DMS114 treated with DMSO at 0.1 percent for 48 hours (cell line): ENCODE measurements at regions not wholly inside any gene's neighbourhood (a gene's known extent, or its start where the extent isn't known, plus 50 kb on each side); places are given as distances from the start of the nearest gene placed in this dataset.

ENCODE experiments used
- DNase-seq: peaks from one replicate; lab custom pipeline; 2025; ENCODE audit not compliant: unreplicated experiment; lab: John Stamatoyannopoulos, UW

- DNase-seq, result no peak
Measured at GRCh38 chr22:49721211-49721763, 106.4 kb downstream of the BRD1 start.

DNA sequence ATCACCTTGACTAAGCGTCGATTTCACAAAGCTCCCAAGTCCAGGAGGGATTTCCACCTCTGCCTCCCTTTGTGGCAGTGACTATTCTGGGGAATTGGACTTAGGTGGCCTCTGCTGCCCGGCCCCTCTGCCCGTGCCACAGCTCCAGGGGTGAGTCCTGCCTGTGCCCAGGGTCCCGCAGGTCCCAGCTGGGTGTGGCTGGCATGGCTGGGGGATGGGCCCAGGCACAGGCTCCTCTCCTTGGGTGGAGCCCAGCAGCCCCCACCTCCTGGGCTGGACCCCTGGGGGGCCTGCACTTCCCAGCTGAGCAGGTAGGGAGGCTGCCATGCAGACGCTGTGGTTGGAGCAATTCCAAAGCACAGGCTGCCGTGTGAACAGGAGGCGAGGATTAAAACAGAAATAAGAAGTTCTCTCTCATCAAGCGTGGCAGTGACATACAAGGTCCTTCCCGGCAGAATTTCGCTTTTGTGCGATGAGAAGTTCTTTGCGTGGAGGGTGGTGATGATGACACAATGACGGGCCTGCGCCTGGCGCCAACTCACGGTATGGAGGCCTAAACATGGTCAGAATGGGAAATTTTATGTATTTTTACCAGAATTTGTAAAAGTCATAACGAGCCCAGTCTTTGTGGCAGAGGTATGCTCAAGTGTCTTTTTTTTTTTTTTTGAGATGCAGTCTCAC lies 107.3 kb downstream of the BRD1 start:
- no peak for DNase-seq

DNA sequence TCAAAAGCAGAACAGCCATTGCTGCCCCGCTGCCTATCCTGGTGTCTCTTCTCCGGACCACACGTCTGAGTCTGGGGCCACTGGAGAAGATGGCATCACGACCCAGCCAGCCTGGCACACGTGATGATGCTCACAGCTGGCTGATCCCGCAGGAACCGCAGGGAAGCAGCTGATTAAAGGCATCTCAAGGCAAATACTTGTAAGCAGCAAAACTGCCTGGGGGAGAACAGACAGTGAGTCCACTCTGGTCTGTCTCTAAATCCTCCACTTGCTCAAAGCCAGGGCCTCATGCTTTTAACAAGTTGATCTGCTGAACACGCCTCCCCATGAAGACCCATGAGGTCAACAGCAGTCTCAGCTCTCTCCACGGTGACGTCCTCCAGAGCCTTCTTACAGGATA lies 108.6 kb downstream of the BRD1 start:
- no peak for DNase-seq

GRCh38 chr22:49718396-49718795 lies 109.3 kb downstream of the BRD1 start:
- no peak for DNase-seq

DNA sequence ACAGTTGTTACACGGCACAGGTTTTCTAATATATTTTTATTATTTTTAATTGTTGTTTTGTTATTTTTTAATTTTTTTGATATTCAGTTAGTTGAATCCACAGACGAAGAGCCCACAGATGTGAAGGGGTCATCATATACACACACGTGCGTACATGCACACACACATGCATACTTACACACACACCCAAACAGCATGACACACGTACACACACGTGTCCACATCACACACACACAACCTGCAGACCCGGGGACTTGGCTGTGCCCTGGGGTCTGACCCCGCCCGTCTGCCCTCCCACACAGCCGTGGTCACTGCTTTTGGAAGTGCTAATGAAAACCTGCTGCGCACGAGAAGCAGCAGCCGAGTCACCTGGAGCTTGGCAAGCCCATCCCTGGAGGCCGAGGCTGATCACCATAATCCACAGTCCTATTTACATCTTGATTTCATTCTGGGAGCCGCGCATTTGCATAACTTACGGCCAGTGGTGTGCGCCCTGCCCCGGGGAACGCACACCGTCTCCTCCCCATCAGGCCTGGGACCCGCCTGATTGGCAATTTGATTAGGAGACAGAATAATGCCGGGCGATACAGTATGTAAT lies 110.3 kb downstream of the BRD1 start:
- no peak for DNase-seq

- DNase-seq, result no peak
Measured at GRCh38 chr22:49716441-49716840, 111.2 kb downstream of the BRD1 start.

DNA sequence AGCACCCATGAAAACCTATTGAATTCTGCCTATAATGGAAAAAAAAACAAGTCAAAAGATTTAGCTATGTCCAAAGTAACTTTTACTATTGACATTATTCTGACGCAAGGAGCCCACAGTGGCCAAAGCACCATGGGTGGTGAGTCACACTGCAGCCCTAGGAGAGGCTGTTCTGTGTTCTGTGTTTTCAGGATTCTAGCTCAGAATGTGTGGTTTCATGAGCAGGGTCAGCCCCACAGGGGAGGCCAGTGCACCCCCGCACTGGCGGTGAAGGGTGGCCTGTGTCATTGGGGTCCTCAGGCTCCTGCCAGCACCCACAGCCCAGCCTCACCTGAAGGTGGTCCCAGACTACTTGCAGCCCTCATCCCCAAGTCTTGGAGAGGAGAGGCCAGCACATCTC lies 112.2 kb downstream of the BRD1 start:
- no peak for DNase-seq

DNA sequence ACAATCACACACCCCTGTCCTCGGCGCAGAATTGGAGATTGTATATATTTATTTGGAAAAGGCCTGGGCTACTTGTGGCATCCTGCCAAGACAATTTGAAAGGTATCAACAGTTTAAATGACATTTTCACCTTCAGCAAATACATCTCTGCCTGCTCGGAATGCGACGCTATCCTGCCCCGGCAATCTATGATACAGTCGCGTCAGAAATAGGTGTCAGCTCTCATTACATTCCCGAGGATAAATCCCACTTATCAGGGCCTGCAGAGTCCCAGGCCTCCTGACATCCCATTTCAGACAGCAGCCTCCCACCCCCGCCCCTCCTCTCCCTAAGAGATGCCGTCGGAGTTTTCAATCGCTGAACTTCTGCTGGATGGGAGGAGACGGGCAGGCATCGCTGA lies 114.7 kb downstream of the BRD1 start:
- no peak for DNase-seq

GRCh38 chr22:49712195-49712791 lies 115.4 kb downstream of the BRD1 start:
- no peak for DNase-seq

DNA sequence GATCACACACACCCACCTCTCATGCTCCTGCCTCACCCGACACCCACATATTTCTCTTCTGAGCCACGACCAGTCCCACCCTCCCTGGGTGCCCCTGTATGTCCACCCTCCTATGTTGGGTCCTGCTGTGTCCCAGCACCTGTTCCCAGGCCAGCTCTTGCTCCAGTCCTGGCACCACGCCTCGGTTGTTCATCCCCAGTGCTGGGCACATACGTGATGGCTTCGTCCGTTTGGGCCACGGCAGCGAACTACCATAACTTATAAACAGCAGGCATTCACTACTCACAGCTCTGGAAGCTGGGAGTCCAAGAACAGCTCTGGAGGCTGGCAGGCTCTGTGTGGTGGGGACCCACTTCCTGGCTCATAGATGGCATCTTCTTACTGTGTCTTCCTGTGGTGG lies 116.9 kb downstream of the BRD1 start:
- no peak for DNase-seq

- no peak for DNase-seq
Measured at GRCh38 chr22:49709464-49709863, 118.2 kb downstream of the BRD1 start.

GRCh38 chr22:49705972-49706352 lies 121.7 kb downstream of the BRD1 start:
- DNase-seq, result no peak

DNA sequence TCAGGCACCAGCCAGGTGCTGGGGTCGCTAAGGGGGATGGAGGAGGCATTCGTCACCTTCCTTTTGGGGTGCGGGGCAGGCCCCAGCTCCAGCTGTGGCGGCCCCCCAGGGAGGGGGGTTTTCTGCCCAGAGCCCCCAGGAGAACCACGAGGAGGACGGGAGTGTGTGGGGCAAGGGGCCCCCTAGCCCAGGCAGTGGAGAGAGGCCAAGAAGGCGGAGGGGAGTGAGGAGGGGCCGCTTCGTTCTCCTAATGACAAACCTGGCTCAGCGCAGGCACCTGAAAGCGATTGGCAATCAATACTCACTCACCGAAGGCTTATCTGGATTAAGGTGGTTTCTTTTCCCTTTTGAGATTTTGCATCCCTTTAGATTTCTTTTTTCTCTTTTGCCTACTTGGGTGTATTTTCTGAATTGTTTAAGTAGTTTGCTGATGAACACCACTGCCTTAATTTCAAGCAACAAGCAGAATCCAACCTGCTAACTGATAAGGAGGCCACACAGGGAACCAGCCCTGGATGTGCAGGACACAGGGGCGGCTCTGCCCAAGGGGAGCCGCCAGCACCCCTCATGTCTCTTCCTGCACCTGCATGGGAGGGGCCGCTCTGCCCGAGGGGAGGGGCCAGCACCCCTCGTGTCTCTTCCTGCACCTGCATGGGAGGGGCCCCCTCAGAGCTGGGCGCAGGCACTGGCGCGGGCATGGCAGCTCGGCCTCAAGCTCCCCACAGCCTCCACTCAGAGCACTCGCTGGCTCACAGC lies 122.3 kb downstream of the BRD1 start:
- no peak for DNase-seq

GRCh38 chr22:49704345-49705215 lies 123.1 kb downstream of the BRD1 start:
- no peak for DNase-seq

- DNase-seq, result no peak
Measured at GRCh38 chr22:49703990-49704344, 123.7 kb downstream of the BRD1 start.

DNA sequence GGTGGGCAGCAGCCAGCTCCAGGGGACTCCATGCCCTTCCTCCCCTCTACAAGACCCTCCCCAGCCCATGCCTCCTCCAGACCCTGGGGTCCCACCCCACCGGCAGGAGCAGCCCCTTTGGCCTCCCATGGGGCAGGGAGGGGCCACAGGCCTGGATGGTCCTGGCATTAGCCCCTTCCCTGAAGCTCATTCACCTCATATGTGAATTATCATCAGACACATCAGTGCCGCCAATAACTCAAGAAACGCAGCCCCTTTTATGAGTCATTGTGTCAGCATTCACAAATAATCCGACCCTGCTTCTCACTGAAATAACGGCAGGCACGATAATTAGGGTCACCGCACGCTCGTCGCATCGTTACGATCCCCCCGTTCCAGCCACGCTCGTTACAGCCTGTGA lies 124.2 kb downstream of the BRD1 start:
- no peak for DNase-seq

DNA sequence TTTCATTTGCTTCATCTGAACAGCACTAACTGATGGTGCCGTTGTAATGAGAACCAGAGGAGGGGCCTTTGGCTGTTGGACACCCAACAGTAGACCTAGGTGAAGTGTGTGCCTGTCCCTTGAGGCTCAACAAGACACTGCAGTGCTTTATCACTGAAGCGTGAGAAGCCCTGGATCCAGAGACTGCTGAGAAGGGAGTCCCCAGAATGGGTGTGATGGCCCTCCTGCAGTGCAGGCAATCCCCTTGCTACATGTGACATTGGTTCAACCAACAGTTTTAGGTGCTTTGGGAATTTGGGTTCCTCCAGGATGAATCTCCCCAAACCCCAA lies 125.6 kb downstream of the BRD1 start:
- no peak for DNase-seq

GRCh38 chr22:49701380-49702067 lies 126.1 kb downstream of the BRD1 start:
- DNase-seq, result no peak

DNA sequence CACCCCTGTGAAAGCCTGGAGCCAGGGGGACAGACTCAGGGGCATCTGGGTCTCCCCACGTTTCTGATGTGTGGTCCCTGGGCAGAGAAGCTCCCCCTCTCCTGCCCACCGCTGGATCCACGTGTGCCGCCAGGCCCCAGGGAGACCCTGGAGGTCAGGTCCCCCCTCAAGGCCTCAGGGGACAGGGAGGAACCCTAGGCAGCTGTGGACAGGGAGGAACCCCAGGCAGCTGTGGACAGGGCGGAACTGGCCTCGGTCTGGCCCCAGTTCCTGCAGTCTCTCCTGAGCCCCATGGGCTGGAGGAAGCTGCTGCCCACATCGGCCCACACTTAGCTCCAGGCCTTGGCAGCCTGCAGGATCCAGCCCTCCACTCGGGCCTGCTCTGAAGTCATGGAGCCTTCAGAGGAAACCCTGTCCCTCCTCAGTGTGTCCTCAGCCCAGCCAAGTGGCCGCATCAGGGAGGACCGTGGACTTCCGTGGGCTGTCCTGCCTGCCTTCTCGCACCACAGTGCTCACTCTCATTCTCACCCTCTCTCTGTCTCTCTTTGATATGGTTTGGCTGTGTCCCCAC lies 127.7 kb downstream of the BRD1 start:
- DNase-seq, result no peak

DNA sequence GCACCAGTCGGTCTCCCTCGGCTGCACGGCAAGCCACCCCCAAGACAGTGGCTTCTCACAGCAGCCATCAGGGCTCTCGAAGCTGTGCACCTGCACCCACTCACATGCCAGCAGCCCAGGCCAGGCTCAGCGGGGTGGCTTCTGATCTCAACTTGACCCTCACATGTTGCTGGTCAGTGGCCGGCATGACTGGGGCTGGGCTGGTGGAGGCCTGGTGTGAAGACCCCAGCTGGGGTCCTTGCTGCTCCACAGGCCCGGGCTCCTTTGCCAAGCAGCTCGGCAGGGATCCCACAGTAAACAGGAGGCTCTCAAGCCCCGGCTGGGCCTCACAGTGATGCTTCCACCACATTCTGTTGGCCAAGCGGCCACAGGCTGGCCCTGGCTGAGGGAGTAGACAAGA lies 128.2 kb downstream of the BRD1 start:
- no peak for DNase-seq
